KMS-11 (cell line): ENCODE measurements at regions not wholly inside any gene's neighbourhood (a gene's known extent, or its start where the extent isn't known, plus 50 kb on each side); places are given as distances from the start of the nearest gene placed in this dataset.
"Not testable (repeated sequence)": the region's sequence is repeated elsewhere in the genome, so short reads cannot be mapped to it uniquely, and the experiment has no call there.

Experiments
- H2AFZ ChIP-seq: fragments of 200-600 bp; sonication (generic); 2 replicates; pipeline ENCODE4 v1.6.1; 2016; ENCODE audit warnings: antibody characterized with exemption, mixed run types, low read depth
- H3K27ac ChIP-seq: fragments of 200-600 bp; sonication (generic); 2 replicates; pipeline ENCODE4 v1.6.1; 2016; ENCODE audit warnings: mild to moderate bottlenecking, mixed run types
- H3K27me3 ChIP-seq: fragments of 200-600 bp; sonication (generic); 2 replicates; pipeline ENCODE4 v1.6.1; 2017; ENCODE audit warnings: mild to moderate bottlenecking, low read depth, mixed run types, moderate library complexity; ENCODE audit not compliant: insufficient read depth
- H3K36me3 ChIP-seq: fragments of 200-600 bp; sonication (generic); 2 replicates; pipeline ENCODE4 v1.6.1; 2017; ENCODE audit warnings: mild to moderate bottlenecking, mixed run types; ENCODE audit not compliant: insufficient read depth
- H3K4me1 ChIP-seq: fragments of 200-600 bp; sonication (generic); 2 replicates; pipeline ENCODE4 v1.6.1; 2016; ENCODE audit warnings: mild to moderate bottlenecking, low read depth, mixed run types; ENCODE audit not compliant: poor library complexity, severe bottlenecking
- H3K4me2 ChIP-seq: fragments of 200-600 bp; sonication (generic); 2 replicates; pipeline ENCODE4 v1.7.0; 2016; ENCODE audit warnings: mild to moderate bottlenecking, mixed run types
- H3K4me3 ChIP-seq: fragments of 200-600 bp; sonication (generic); IDR thresholded peaks from 2 replicates; pipeline ENCODE4 v1.6.1; 2017; ENCODE audit warnings: low read depth, low read length, mixed read lengths; ENCODE audit not compliant: insufficient read depth
- H3K79me2 ChIP-seq: fragments of 200-600 bp; sonication (generic); 2 replicates; pipeline ENCODE4 v1.6.1; 2016; ENCODE audit warnings: low read depth, mixed run types; ENCODE audit not compliant: insufficient read depth
- H3K9ac ChIP-seq: fragments of 200-600 bp; sonication (generic); 2 replicates; pipeline ENCODE4 v1.6.1; 2016; ENCODE audit warnings: mild to moderate bottlenecking, mixed run types
- H4K20me1 ChIP-seq: fragments of 200-600 bp; sonication (generic); 2 replicates; pipeline ENCODE4 v1.6.1; 2016; ENCODE audit warnings: mild to moderate bottlenecking, mixed run types; ENCODE audit not compliant: insufficient read depth
- CTCF ChIP-seq: fragments of 200-600 bp; sonication (generic); conservative IDR thresholded peaks from 2 replicates; pipeline ENCODE4 v1.6.1; 2017; ENCODE audit warnings: low read depth, mild to moderate bottlenecking, antibody characterized with exemption, low read length, moderate library complexity, mixed read lengths

GRCh38 chr13:85557691-85558467 is 241.3 kb downstream of the SLITRK6 start:
- Histone ChIP-seq H3K36me3 (no peaks in the 10 kb centered on the region), H3K27me3 (no peaks in the 10 kb centered on the region), H3K9ac (no peak overlapping the region), H2AFZ (no peak overlapping the region), H3K79me2 (no peaks in the 10 kb centered on the region), H3K4me2 (no peak overlapping the region), H3K4me3 (no peak overlapping the region), H3K27ac (no peak overlapping the region), H4K20me1 (no peaks in the 10 kb centered on the region), H3K4me1 (no peaks in the 10 kb centered on the region)
- TF ChIP-seq CTCF: no peak

GRCh38 chr13:85551012-85551411 is 248.2 kb downstream of the SLITRK6 start:
- Histone ChIP-seq H3K36me3 (no peaks in the 10 kb centered on the region), H3K9ac (no peak overlapping the region), H4K20me1 (no peaks in the 10 kb centered on the region), H3K4me2 (no peak overlapping the region), H3K27me3 (no peaks in the 10 kb centered on the region), H3K4me1 (no peaks in the 10 kb centered on the region), H3K27ac (no peak overlapping the region), H3K4me3 (no peak overlapping the region), H3K79me2 (no peaks in the 10 kb centered on the region), H2AFZ (no peak overlapping the region)
- TF ChIP-seq CTCF: no peak

GRCh38 chr13:85549819-85550218 is 249.4 kb downstream of the SLITRK6 start:
- no peaks in the 10 kb centered on the region for H3K27me3 ChIP-seq
- H3K36me3 ChIP-seq: no peaks in the 10 kb centered on the region
- no peaks in the 10 kb centered on the region for H3K79me2 ChIP-seq

GRCh38 chr13:85548845-85549244 is 250.4 kb downstream of the SLITRK6 start:
- not testable (repeated sequence) for H3K27ac ChIP-seq, H3K4me3 ChIP-seq, H2AFZ ChIP-seq, H4K20me1 ChIP-seq, H3K27me3 ChIP-seq, H3K9ac ChIP-seq, H3K79me2 ChIP-seq, H3K4me1 ChIP-seq, H3K36me3 ChIP-seq, H3K4me2 ChIP-seq

More at GRCh38 chr13:85549819-85550218, 249.4 kb downstream of the SLITRK6 start:
- no peak overlapping the region for H2AFZ ChIP-seq
- no peak for TF ChIP-seq CTCF
- no peaks in the 10 kb centered on the region for H4K20me1 ChIP-seq
- H3K4me1 ChIP-seq: no peaks in the 10 kb centered on the region
- H3K4me2 ChIP-seq: no peak overlapping the region
- H3K27ac ChIP-seq: no peak overlapping the region
- no peak overlapping the region for H3K9ac ChIP-seq
- no peak overlapping the region for H3K4me3 ChIP-seq

- H3K79me2 ChIP-seq: no peaks in the 10 kb centered on the region
- H3K4me1 ChIP-seq: no peaks in the 10 kb centered on the region
- H3K9ac ChIP-seq: no peak overlapping the region
- H4K20me1 ChIP-seq: no peaks in the 10 kb centered on the region
- no peak overlapping the region for H2AFZ ChIP-seq
- H3K27me3 ChIP-seq: no peaks in the 10 kb centered on the region
- no peak overlapping the region for H3K4me3 ChIP-seq
- H3K27ac ChIP-seq: no peak overlapping the region
- H3K4me2 ChIP-seq: no peak overlapping the region
- no peaks in the 10 kb centered on the region for H3K36me3 ChIP-seq
- no peak for TF ChIP-seq CTCF
These were observed 253.4 kb downstream of the SLITRK6 start for GRCh38 chr13:85545771-85546170.
